GM12892 (cell line): ENCODE measurements at regions not wholly inside any gene's neighbourhood (a gene's known extent, or its start where the extent isn't known, plus 50 kb on each side); places are given as distances from the start of the nearest gene placed in this dataset.

ENCODE experiments used
- POLR2A ChIP-seq: IDR thresholded peaks from 2 replicates; pipeline ENCODE4 v1.6.1; 2011; ENCODE audit warnings: low read depth, low read length, control low read depth
- POLR2AphosphoS5 ChIP-seq: IDR thresholded peaks from 2 replicates; pipeline ENCODE4 v1.6.1; 2011; ENCODE audit warnings: low read depth, low read length, control low read depth
- TAF1 ChIP-seq: IDR thresholded peaks from 2 replicates; pipeline ENCODE4 v1.6.1; 2011; ENCODE audit warnings: low read depth, mild to moderate bottlenecking, control low read depth, low read length, borderline replicate concordance

- TF ChIP-seq POLR2AphosphoS5 = no peak
- TF ChIP-seq POLR2A = no peak
- TF ChIP-seq TAF1 = no peak
Observed at GRCh38 chr15:61489571-61489970, 260.5 kb upstream of the RORA start.
